GM23338 (cell line): ENCODE measurements at regions not wholly inside any gene's neighbourhood (a gene's known extent, or its start where the extent isn't known, plus 50 kb on each side); places are given as distances from the start of the nearest gene placed in this dataset.

ENCODE experiments used
- ATAC-seq: fragments of 200-7000 bp; cut with Tn5 transposase; 3 replicates; pipeline ENCODE4 v1.9.1; 2020
- DNase-seq: peaks from one replicate; pipeline ENCODE4 v3.0.0-alpha.2; 2015; ENCODE audit warnings: low spot score
- H2AFZ ChIP-seq: fragments of 200-600 bp; sonication (generic); 2 replicates; pipeline ENCODE4 v1.8.0; 2016; ENCODE audit warnings: antibody characterized with exemption, mild to moderate bottlenecking, moderate library complexity
- H3F3A ChIP-seq: fragments of 200-600 bp; sonication (generic); replicated peaks from 2 replicates; pipeline ENCODE4 v1.8.0; 2017; ENCODE audit warnings: antibody characterized with exemption, mixed run types, low read depth
- H3K27ac ChIP-seq: fragments of 200-600 bp; sonication (generic); 2 replicates; pipeline ENCODE4 v1.6.1; 2016; ENCODE audit warnings: low read depth
- H3K27me3 ChIP-seq: fragments of 200-600 bp; sonication (generic); 2 replicates; pipeline ENCODE4 v1.8.0; 2016; ENCODE audit warnings: mild to moderate bottlenecking, mixed run types, moderate library complexity; ENCODE audit not compliant: insufficient read depth
- H3K36me3 ChIP-seq: fragments of 200-600 bp; sonication (generic); 2 replicates; pipeline ENCODE4 v1.8.0; 2016; ENCODE audit warnings: mild to moderate bottlenecking; ENCODE audit not compliant: insufficient read depth
- H3K4me1 ChIP-seq: fragments of 200-600 bp; sonication (generic); 2 replicates; pipeline ENCODE4 v1.8.0; 2016; ENCODE audit warnings: mild to moderate bottlenecking, moderate library complexity; ENCODE audit not compliant: insufficient read depth
- H3K4me2 ChIP-seq: fragments of 200-600 bp; sonication (generic); 2 replicates; pipeline ENCODE4 v1.7.1; 2017; ENCODE audit warnings: mixed run types
- H3K4me3 ChIP-seq: fragments of 200-600 bp; sonication (generic); 2 replicates; pipeline ENCODE4 v1.6.1; 2016; ENCODE audit warnings: mixed run types
- H3K79me2 ChIP-seq: fragments of 200-600 bp; sonication (generic); replicated peaks from 2 replicates; pipeline ENCODE4 v1.8.0; 2017; ENCODE audit warnings: mild to moderate bottlenecking; ENCODE audit not compliant: insufficient read depth
- H3K9me2 ChIP-seq: fragments of 200-600 bp; sonication (generic); 2 replicates; pipeline ENCODE4 v1.8.0; 2017; ENCODE audit not compliant: insufficient read depth
- H4K20me1 ChIP-seq: fragments of 200-600 bp; sonication (generic); replicated peaks from 2 replicates; pipeline ENCODE4 v1.8.0; 2017; ENCODE audit warnings: mild to moderate bottlenecking; ENCODE audit not compliant: insufficient read depth
- H3K27ac Mint-ChIP-seq: 2 replicates; pipeline ENCODE4 v1.8.0; 2020; ENCODE audit warnings: inconsistent platforms, mild to moderate bottlenecking, moderate library complexity, mixed read lengths
- H3K27me3 Mint-ChIP-seq: 3 replicates; pipeline ENCODE4 v1.8.0; 2022; ENCODE audit warnings: low read depth, mild to moderate bottlenecking, moderate library complexity, mixed read lengths, inconsistent platforms; ENCODE audit not compliant: insufficient read depth, poor library complexity
- H3K36me3 Mint-ChIP-seq: 3 replicates; pipeline ENCODE4 v1.8.0; 2021; ENCODE audit warnings: low read depth, mild to moderate bottlenecking, inconsistent platforms, moderate library complexity, mixed read lengths
- H3K4me1 Mint-ChIP-seq: 3 replicates; pipeline ENCODE4 v1.8.0; 2020; ENCODE audit warnings: mild to moderate bottlenecking, inconsistent platforms, mixed read lengths
- H3K4me3 Mint-ChIP-seq: 3 replicates; pipeline ENCODE4 v1.8.0; 2021; ENCODE audit warnings: moderate library complexity, mild to moderate bottlenecking, inconsistent platforms, mixed read lengths
- H3K9me3 Mint-ChIP-seq: 3 replicates; pipeline ENCODE4 v1.8.0; 2020; ENCODE audit warnings: moderate library complexity, mild to moderate bottlenecking, inconsistent platforms, mixed read lengths
- CREB1 ChIP-seq: fragments of 250-450 bp; sonication (Bioruptor Pico); IDR thresholded peaks from 2 replicates; pipeline ENCODE4 v1.5.0; 2020; ENCODE audit warnings: low read depth, mild to moderate bottlenecking, moderate library complexity
- CTCF ChIP-seq, 2 experiments: fragments of 200-600 bp in 1 of 2; sonication (generic) in 1 of 2; conservative IDR thresholded peaks; 2 replicates each; pipeline versions ENCODE4 v1.5.1 to v1.6.1; 2016 to 2017; ENCODE audit warnings: antibody characterized with exemption in 2 of 2, low read depth in 2 of 2, mild to moderate bottlenecking in 2 of 2, moderate library complexity in 1 of 2
- ETS1 ChIP-seq: IDR thresholded peaks from 2 replicates; pipeline ENCODE4 v1.6.1; 2016; ENCODE audit warnings: antibody characterized with exemption
- NANOG ChIP-seq: IDR thresholded peaks from 2 replicates; pipeline ENCODE4 v1.6.1; 2016; ENCODE audit warnings: antibody characterized with exemption, borderline replicate concordance
- REST ChIP-seq: IDR thresholded peaks from one replicate; pipeline ENCODE4 v1.6.1; 2018; ENCODE audit warnings: antibody characterized with exemption; ENCODE audit not compliant: unreplicated experiment
- ZNF114 ChIP-seq: fragments of 250-450 bp; sonication (Bioruptor Pico); IDR thresholded peaks from 2 replicates; pipeline ENCODE4 v1.5.0; 2020; ENCODE audit warnings: mild to moderate bottlenecking, moderate library complexity
- ZNF331 ChIP-seq: fragments of 250-450 bp; sonication (Bioruptor Pico); IDR thresholded peaks from 2 replicates; pipeline ENCODE4 v1.5.0; 2020; ENCODE audit warnings: low read depth, mild to moderate bottlenecking, moderate library complexity
- ZNF462 ChIP-seq: fragments of 250-450 bp; sonication (Bioruptor Pico); IDR thresholded peaks from 2 replicates; pipeline ENCODE4 v1.5.0; 2020; ENCODE audit warnings: mild to moderate bottlenecking, moderate library complexity

- no peaks in the 10 kb centered on the region for H3K9me3 Mint-ChIP-seq
- no peak overlapping the region for H2AFZ ChIP-seq
- no peak overlapping the region for H3K4me3 Mint-ChIP-seq
- H3K27me3 Mint-ChIP-seq: peaks cover 2% of the 10 kb centered on the region
- H3K4me3 ChIP-seq: no peak overlapping the region
- no peaks in the 10 kb centered on the region for H3K79me2 ChIP-seq
- H3K4me1 ChIP-seq: peaks cover 19% of the 10 kb centered on the region
- ATAC-seq (no peak), DNase-seq (no peak)
- no peaks in the 10 kb centered on the region for H3F3A ChIP-seq
- no peak overlapping the region for H3K4me2 ChIP-seq
- H3K9me2 ChIP-seq: peaks cover 8% of the 10 kb centered on the region
- TF ChIP-seq ZNF114 (CRISPR knock-in tag) (no peak), ZNF331 (CRISPR knock-in tag) (no peak), ETS1 (no peak), CTCF (conservative IDR thresholded peaks at IDR 0.05; ENCODE audit: low read depth in 2 of 2) (no peak)
- H3K27ac ChIP-seq: no peak overlapping the region
- H3K4me1 Mint-ChIP-seq: peaks cover 25% of the 10 kb centered on the region
- H3K36me3 Mint-ChIP-seq: no peaks in the 10 kb centered on the region
- H4K20me1 ChIP-seq: no peaks in the 10 kb centered on the region
- H3K36me3 ChIP-seq: no peaks in the 10 kb centered on the region
- no peak overlapping the region for H3K27ac Mint-ChIP-seq
- H3K27me3 ChIP-seq: no peaks in the 10 kb centered on the region
Measured at GRCh38 chr15:47397655-47398054, 319.6 kb upstream of the SEMA6D start.

- Histone ChIP-seq H3K4me3 (no peak overlapping the region), H3K27me3 (no peaks in the 10 kb centered on the region), H3K4me1 (peaks cover 17% of the 10 kb centered on the region), H4K20me1 (no peaks in the 10 kb centered on the region), H3K36me3 (no peaks in the 10 kb centered on the region), H2AFZ (no peak overlapping the region), H3F3A (no peaks in the 10 kb centered on the region), H3K27ac (no peak overlapping the region), H3K79me2 (no peaks in the 10 kb centered on the region), H3K9me2 (peaks cover 5% of the 10 kb centered on the region), H3K4me2 (no peak overlapping the region)
- Mint-ChIP-seq H3K4me1 (peaks cover 23% of the 10 kb centered on the region), H3K36me3 (no peaks in the 10 kb centered on the region), H3K4me3 (no peak overlapping the region), H3K27me3 (peaks cover 2% of the 10 kb centered on the region), H3K27ac (no peak overlapping the region), H3K9me3 (no peaks in the 10 kb centered on the region)
- ATAC-seq (no peak), DNase-seq (no peak)
- TF ChIP-seq ZNF462 (CRISPR knock-in tag) (no peak), ETS1 (no peak), NANOG (no peak), REST (no peak), CREB1 (CRISPR knock-in tag) (no peak)
Measured at GRCh38 chr15:47398132-47398531, 319.2 kb upstream of the SEMA6D start.
